Calu3 (cell line): ENCODE measurements at regions not wholly inside any gene's neighbourhood (a gene's known extent, or its start where the extent isn't known, plus 50 kb on each side); places are given as distances from the start of the nearest gene placed in this dataset.

Source experiments
- BruUV-seq: library from RNA; stranded (reverse); fragments of 400-500 nt; replicated peaks from 2 replicates; lab custom pipeline; 2021; lab: Mats Ljungman, UMichigan
- CTCF ChIA-PET: fragments of 300-600 bp; sonication (Branson Sonifier 250); formaldehyde crosslinking; loops from one replicate; lab custom pipeline; 2022; ENCODE audit warnings: antibody characterized with exemption; lab: Charles Lee
- DNase-seq: peaks from one replicate; pipeline ENCODE4 v3.0.0; 2022
- H3K27ac Mint-ChIP-seq: one replicate; pipeline ENCODE4 v1.8.0; 2022; ENCODE audit warnings: mixed read lengths; ENCODE audit not compliant: unreplicated experiment
- H3K27me3 Mint-ChIP-seq: one replicate; pipeline ENCODE4 v1.8.0; 2022; ENCODE audit warnings: mixed read lengths; ENCODE audit not compliant: unreplicated experiment
- H3K36me3 Mint-ChIP-seq: one replicate; pipeline ENCODE4 v1.8.0; 2022; ENCODE audit warnings: mild to moderate bottlenecking, moderate library complexity, mixed read lengths; ENCODE audit not compliant: insufficient read depth, unreplicated experiment
- H3K4me1 Mint-ChIP-seq: one replicate; pipeline ENCODE4 v1.8.0; 2022; ENCODE audit warnings: mild to moderate bottlenecking, low read depth, mixed read lengths; ENCODE audit not compliant: unreplicated experiment
- H3K4me3 Mint-ChIP-seq: one replicate; pipeline ENCODE4 v1.8.0; 2022; ENCODE audit warnings: mild to moderate bottlenecking, low read depth, moderate library complexity, mixed read lengths; ENCODE audit not compliant: unreplicated experiment
- H3K9me3 Mint-ChIP-seq: one replicate; pipeline ENCODE4 v1.8.0; 2022; ENCODE audit warnings: low read depth, mixed read lengths; ENCODE audit not compliant: unreplicated experiment
- intact Hi-C: fragments of 100-400 bp; cut with micrococcal nuclease; formaldehyde crosslinking; loops from one replicate; pipeline ENCODE4 v1.10.0; 2022; ENCODE audit not compliant: unreplicated experiment
- TF ChIP-seq, protein P1 (sequence below): fragments of 200-600 bp; IDR thresholded peaks from one replicate; pipeline ENCODE4 v1.8.0; 2022; ENCODE audit warnings: antibody characterized with exemption; ENCODE audit not compliant: unreplicated experiment

DNA sequence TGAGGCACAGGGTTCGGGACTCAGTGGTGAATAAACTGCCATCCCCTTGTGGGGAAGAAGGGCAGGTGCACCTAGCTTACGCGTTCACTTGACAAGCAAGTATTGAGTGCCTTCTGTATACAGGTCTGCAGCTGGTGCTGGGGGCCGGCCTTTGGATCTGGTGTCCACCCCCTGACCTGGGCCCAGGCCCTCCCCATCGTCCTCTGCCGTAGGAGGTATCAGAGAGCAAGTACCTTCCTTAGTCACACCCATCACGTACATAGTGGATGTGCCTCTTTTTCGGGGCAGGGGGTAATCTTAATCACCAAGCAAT is 53.3 kb downstream of the SMIM38 start:
- Mint-ChIP-seq H3K27me3 (no peaks in the 10 kb centered on the region), H3K36me3 (peaks cover 10% of the 10 kb centered on the region), H3K27ac (no peak overlapping the region), H3K4me3 (no peak overlapping the region), H3K4me1 (peaks cover 35% of the 10 kb centered on the region), H3K9me3 (peaks cover 3% of the 10 kb centered on the region)
- no TSS peak for BruUV-seq
- TF ChIP-seq, protein P1, sequence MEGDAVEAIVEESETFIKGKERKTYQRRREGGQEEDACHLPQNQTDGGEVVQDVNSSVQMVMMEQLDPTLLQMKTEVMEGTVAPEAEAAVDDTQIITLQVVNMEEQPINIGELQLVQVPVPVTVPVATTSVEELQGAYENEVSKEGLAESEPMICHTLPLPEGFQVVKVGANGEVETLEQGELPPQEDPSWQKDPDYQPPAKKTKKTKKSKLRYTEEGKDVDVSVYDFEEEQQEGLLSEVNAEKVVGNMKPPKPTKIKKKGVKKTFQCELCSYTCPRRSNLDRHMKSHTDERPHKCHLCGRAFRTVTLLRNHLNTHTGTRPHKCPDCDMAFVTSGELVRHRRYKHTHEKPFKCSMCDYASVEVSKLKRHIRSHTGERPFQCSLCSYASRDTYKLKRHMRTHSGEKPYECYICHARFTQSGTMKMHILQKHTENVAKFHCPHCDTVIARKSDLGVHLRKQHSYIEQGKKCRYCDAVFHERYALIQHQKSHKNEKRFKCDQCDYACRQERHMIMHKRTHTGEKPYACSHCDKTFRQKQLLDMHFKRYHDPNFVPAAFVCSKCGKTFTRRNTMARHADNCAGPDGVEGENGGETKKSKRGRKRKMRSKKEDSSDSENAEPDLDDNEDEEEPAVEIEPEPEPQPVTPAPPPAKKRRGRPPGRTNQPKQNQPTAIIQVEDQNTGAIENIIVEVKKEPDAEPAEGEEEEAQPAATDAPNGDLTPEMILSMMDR = no peak
- CTCF ChIA-PET = no interaction called here
- intact Hi-C loops = no loop called here
- no peak for DNase-seq

DNA sequence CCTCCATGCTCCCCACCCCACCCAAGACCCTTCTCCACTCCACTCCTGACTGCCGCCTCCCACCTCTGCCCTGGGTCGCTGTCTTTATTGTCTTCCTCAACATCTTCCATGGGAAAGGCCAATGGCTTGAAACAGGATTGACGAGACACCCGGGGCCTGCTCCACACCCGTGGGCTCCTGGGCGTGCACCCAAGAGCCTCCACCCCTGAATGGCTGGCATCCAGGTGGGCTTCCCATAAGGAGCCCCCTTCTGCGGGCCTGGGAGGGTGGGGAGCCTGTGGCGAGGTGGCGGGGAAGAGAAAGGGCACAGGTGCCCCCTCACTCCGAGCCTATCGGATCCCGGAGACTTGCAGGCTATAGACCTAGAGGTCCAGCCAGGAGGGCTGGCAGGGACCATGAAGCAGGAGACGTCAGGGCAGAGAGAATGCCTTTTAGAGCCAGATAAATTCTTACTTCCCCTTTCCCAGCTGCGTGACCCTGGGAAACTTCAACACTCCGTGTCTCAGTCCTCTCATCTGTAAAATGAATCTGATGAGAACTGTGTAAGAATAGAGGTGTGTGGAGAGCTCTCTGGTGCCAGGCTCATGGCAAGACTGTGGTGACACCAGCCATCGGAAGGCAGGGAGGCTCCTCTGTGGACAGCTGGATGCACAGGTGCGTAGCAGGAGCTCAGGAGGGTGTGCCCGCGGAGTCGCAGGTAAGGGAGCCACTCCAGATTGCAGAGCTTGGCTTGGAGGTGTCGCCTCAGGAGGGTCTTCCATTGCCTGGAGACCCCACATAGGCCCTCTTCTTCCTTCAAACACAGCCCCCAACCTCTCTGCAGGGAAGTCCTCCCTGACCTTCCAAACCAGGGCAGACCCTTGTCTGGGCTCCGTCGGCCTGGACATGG is 53.9 kb downstream of the SMIM38 start:
- Mint-ChIP-seq H3K27me3 (no peaks in the 10 kb centered on the region), H3K27ac (peak overlapping the region; percentile 65), H3K36me3 (peaks cover 10% of the 10 kb centered on the region), H3K4me3 (no peak overlapping the region), H3K4me1 (peaks cover 35% of the 10 kb centered on the region), H3K9me3 (peaks cover 5% of the 10 kb centered on the region)
- intact Hi-C loops = loop anchor here (10.0 kb wide), 1 partner anchor 75 kb away; no protein-coding TSS in a partner anchor
- CTCF ChIA-PET = interaction anchor here (1.7 kb wide), 1 partner anchor 41 kb away, joined by 4 read pairs; no protein-coding TSS in a partner anchor
- BruUV-seq = no TSS peak
- TF ChIP-seq, protein P1 = no peak
- DNase-seq = no peak

- no peak overlapping the region for H3K4me3 Mint-ChIP-seq
- no TSS peak for BruUV-seq
- H3K9me3 Mint-ChIP-seq = peaks cover 6% of the 10 kb centered on the region
- H3K4me1 Mint-ChIP-seq = peaks cover 38% of the 10 kb centered on the region
- H3K27me3 Mint-ChIP-seq = no peaks in the 10 kb centered on the region
- H3K27ac Mint-ChIP-seq = peak overlapping the region; percentile 65
- peak; percentile 61 for DNase-seq
- CTCF ChIA-PET = interaction anchor here (1.1 to 1.7 kb wide), 2 partner anchors 40 to 87 kb away, joined by 4 to 5 read pairs; no protein-coding TSS in a partner anchor
- intact Hi-C loops = loop anchor here (10.0 kb wide), 1 partner anchor 76 kb away; no protein-coding TSS in a partner anchor
- TF ChIP-seq, protein P1 = no peak
- peaks cover 10% of the 10 kb centered on the region for H3K36me3 Mint-ChIP-seq
Measured at GRCh38 chr11:69210310-69211035, 54.7 kb downstream of the SMIM38 start.

DNA sequence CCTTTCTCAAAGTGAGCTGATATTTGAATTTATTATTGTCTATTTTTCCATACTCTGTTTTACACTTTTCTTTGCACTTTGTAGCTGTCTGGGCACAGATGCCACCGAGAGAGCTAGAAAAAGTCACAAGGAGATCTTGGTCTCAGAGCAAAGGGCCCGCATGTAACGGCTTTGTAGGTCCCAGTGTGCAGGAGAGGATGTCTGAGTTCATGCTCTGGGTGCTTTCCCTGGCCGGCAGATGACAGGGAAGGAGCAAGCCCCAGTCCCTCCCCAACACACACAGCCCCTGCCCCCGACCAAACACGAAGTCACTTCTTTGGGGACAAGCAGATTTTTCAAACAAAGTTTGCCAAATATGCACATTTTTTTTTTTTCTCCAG is 55.8 kb downstream of the SMIM38 start:
- peaks cover 10% of the 10 kb centered on the region for H3K36me3 Mint-ChIP-seq
- peaks cover 6% of the 10 kb centered on the region for H3K9me3 Mint-ChIP-seq
- H3K4me3 Mint-ChIP-seq = no peak overlapping the region
- H3K27ac Mint-ChIP-seq = no peak overlapping the region
- DNase-seq = no peak
- TF ChIP-seq, protein P1 = no peak
- H3K4me1 Mint-ChIP-seq = peaks cover 46% of the 10 kb centered on the region
- intact Hi-C loops = loop anchor here (10.0 kb wide), 1 partner anchor 77 kb away; no protein-coding TSS in a partner anchor
- H3K27me3 Mint-ChIP-seq = no peaks in the 10 kb centered on the region
- CTCF ChIA-PET = interaction anchor here (1.1 to 1.7 kb wide), 2 partner anchors 39 to 88 kb away, joined by 4 to 5 read pairs; no protein-coding TSS in a partner anchor
- no TSS peak for BruUV-seq
